Stimulated activated CD4-positive, alpha-beta T cell treated with anti-CD3 and anti-CD28 coated beads, Interleukin-15, amount 100 ng/mL, for 24 hours (primary cell): ENCODE measurements at regions not wholly inside any gene's neighbourhood (a gene's known extent, or its start where the extent isn't known, plus 50 kb on each side); places are given as distances from the start of the nearest gene placed in this dataset.

Source experiments
- DNase-seq: peaks from one replicate; pipeline ENCODE4 v3.0.0-alpha.2; 2020

GRCh38 chr18:46297124-46297523, 192.9 kb downstream of the HAUS1 start:
- DNase-seq: no peak

- DNase-seq: peak; percentile 13
Observed at GRCh38 chr18:46297621-46298020, 193.4 kb downstream of the HAUS1 start.

- DNase-seq: no peak
Observed at GRCh38 chr18:46298511-46298910, 194.3 kb downstream of the HAUS1 start.

GRCh38 chr18:46299465-46300008, 195.4 kb downstream of the HAUS1 start:
- no peak for DNase-seq

GRCh38 chr18:46301081-46301480, 196.9 kb downstream of the HAUS1 start:
- DNase-seq: no peak

DNA sequence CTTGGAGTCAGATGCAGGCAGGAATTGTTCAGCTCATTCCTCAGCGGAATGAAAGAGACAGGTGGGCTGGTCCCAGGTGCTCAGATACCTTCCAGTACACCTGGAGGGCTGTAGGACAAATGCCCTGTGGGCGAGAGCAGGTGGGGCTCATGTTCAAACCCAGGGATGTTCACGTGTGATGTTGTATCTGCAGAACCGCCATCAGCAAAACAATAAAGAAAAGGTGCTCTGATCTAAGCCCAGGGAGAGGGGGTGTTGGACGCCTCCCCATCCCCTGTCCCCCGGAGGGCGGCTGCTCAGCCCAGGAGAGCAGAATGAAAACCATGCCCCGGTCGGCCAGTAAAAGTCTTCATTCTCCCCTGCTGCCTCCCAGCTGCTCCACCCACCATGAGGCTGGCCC, 197.4 kb downstream of the HAUS1 start:
- no peak for DNase-seq

DNA sequence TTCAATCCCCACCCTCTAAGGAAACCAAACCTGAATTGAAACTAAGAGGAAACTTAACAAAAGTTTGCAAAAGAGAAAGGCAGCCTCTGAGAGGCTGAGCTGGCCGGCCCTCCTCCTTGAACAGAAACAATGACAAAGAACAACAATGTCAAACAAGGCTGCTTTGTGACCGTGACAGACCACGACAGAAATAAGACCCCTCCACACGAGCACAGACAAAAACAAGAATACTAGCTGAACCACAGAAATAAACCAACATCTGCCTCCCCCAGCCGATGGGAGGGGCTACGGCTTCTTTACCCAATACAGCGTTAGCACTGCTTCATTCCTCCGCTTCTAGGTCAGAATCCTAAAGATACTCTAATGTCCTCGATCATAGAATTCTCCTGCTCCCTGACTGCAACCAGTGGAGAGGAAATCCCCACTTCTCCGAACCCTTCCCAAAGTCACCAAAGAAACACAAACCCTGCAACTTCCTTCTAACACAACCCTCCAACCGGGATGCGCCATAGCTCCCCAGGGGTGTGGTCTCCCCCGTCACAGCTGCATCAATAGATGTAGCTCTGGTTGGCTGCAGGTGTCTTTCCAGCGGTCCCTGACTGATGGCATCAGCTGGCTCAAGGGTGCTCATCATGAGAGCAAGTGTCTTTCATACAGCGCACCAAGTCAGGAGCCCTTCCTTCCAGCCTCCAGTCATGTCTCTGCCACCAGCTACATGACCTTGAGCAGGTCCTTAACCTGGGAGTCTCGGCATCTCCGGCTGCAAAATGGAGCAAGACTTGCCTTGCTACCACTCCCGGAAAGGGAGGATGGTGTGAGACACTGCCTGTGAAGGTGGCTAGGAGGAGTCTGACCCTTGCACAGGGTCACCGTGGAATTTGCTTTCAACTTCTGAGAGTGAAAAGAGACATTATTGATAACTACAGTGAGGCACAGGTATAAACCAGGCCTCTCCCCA, 198.6 kb downstream of the HAUS1 start:
- no peak for DNase-seq

- DNase-seq: no peak
Observed at GRCh38 chr18:46310258-46310657, 206.1 kb downstream of the HAUS1 start.

- DNase-seq: no peak
Observed at GRCh38 chr18:46310675-46311345, 206.6 kb downstream of the HAUS1 start.

DNA sequence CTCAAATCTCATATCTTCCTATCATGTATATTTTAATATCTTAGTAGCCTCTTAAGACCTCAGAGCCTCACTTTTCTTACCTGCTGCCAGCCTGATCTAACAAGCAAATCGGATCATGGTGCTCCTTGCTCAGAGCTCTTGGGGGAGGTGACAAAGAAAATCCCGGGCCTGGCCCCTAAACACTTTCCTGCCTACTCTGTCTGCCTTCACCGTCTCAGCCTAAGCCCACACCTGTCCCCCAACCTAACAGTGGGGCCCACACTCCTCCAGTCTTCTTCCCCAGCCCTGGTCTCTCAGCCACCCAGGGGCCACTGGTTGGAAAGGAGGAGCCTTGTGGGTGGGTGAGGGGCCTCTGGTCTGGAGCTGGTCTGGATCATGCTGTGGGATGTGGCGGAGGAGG, 207.3 kb downstream of the HAUS1 start:
- DNase-seq: no peak

DNA sequence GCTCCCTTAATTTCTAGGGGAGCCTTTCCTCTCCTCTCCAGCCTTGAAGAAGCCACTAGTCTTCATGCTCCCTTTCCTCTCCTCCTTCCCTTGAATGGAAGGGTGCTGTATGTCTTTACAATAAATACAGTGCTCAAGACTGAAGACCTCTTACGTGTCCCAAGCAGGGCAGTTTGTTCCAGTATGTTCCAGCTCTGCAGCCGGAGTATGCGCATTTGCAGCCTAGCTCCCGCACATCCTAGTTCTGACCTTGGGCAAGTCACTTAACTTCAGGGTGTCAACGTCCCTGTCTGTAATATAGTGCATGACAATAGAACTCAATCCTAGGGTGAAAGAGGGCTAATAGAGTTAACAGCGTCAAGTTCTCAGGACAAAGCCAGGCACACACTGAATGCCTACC, 208.0 kb downstream of the HAUS1 start:
- DNase-seq: no peak

DNA sequence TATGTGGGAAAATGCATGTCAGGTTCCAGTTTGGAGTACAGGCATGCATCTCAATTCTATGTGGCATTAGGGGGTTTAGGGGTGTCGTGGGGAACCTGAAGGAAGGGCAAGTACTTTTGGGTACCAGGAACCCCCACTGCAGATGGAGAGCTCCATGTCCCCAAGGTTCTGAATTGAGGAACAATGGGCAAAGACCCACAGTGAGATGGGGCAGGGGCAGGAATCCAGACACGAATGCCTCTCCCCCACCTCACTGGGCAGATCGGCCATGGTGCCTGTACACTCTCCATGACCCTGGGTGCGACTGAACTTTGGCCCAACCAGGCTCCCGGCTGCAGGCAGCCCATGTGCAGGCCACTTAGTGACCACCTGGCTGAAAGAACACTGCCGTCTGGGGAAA, 209.3 kb downstream of the HAUS1 start:
- DNase-seq: no peak

GRCh38 chr18:46314011-46314410, 209.8 kb downstream of the HAUS1 start:
- no peak for DNase-seq

GRCh38 chr18:46315161-46315560, 211.0 kb downstream of the HAUS1 start:
- no peak for DNase-seq

- DNase-seq: no peak
Observed at GRCh38 chr18:46318356-46318755, 214.2 kb downstream of the HAUS1 start.

- no peak for DNase-seq
Observed at GRCh38 chr18:46319783-46320182, 215.6 kb downstream of the HAUS1 start.

DNA sequence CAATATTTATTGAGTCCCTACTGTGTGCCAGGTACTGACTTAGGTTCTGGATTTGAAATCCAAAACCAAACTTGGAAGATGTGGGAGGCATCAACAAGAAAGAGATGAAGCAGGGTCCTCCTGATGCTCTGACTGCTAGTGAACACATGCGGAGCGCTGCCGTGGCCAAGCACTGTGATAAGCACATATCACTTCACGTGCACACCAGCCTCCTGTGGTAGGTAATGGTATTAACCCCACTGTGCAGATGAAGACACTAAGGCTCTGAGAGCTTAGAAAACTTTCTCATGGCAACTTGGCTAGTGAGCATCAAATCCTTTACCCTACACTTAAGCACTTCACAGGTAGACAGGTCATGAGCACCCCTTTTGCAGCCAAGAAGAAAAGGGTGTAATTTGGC, 216.1 kb downstream of the HAUS1 start:
- no peak for DNase-seq

GRCh38 chr18:46320928-46321711, 216.9 kb downstream of the HAUS1 start:
- DNase-seq: no peak

DNA sequence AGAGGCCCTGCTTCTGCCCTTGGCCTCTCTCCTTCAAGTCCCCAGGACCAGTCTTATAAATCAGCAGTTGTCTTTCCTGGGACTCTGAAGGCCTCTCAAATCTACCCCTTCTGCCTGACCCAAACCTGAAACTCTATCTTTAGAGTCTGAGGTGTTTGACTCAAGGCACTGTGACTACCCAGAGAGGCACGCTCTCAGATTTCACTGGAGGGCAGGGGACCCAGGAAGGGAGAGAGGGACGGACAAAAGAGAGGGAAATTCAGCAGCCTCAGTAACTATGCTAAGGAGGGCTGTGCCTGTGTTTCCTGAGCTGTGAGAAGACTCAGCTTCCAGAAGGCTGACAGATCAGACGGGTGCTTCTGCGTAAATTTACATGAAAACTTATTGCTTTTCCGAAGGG, 217.8 kb downstream of the HAUS1 start:
- DNase-seq: no peak

DNA sequence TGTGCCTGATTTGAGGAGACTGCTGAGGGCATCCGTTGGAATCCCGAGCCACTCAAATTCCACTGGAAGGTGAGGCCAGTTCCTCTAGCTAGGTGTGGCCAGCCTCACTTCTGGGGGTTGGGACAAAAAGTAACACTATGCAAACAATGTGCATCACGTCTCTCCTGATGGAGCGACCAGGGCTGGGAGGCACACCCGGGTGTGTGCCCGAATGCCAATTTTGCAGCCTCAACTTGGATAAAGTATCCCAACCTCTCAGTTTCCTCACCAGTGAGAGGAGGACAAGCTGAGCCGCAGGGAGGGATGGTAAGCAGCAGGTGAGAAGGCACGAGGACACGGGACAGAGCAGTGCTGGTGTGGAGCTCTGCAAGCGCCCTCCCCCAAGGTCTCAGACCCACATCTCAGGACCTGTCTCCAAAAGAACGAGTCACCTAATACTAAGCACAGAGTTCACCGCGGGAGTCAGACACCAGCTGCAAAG, 218.3 kb downstream of the HAUS1 start:
- DNase-seq: no peak

DNA sequence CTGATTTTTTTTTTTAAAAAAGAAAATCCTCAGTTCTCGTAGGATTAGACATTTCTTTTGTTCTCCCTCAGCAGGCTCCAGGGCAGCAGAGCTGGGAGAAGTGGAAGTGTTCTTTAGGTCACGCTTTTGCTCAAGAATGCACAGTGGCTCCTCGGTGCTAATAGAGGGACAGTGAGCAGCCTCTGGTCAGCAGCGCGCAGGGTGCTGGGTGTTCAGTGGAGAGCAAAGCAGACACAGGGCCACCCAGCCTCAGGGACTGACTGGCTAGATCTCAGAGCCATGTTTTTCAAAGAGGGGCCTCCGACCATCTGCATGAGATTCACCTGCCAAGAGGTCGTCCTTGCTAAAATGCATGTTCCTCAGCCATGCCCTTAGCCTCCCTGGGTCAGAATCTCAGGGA, 218.8 kb downstream of the HAUS1 start:
- no peak for DNase-seq

DNA sequence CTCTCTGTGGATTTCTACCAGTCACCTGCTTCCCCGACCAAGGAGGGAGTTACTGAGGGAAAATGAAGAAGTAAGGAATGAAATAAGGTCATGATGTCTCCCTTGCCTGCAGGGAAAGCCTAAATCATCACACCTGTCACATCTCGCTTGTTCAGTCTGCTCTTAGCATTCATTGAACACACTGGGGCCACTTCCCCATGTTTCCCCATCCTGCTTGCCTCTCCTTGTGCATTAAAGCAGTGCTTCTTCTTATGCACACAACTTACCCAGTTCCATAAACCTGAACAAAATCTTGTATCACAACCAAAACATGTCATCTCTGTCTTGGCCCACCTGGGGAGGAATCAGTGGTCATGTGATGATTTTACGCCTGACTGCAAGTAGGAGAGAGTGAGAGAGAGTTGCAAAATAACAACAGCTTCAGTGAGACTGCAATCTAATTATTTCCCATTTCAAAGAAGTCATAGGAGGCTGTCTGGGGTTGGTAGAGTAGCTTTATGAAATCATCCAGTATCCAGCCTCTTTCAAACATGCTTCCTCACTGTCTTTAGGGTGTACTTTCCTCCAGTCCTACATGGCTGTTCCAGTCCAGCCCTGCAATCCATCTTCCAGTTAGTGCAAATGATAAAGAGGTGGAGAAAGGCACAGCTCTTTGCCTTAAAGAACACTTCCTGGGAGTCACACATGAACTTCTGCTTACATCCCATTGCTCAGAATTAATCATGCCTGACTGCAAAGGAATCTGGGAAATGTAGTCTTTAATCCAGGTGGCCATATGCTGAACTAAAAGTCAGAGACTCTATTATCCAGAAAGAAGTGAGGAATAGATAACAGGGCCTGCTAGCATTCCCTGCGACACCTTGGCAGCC, 220.1 kb downstream of the HAUS1 start:
- no peak for DNase-seq
